Nephron progenitor cell (in vitro differentiated cells): ENCODE measurements at regions not wholly inside any gene's neighbourhood (a gene's known extent, or its start where the extent isn't known, plus 50 kb on each side); places are given as distances from the start of the nearest gene placed in this dataset.

Experiments
- DNase-seq: peaks from one replicate; pipeline ENCODE4 v3.0.0; 2021
- H3K27ac Mint-ChIP-seq: 2 replicates; pipeline ENCODE4 v1.8.0; 2021; ENCODE audit warnings: mild to moderate bottlenecking, moderate library complexity, mixed read lengths
- H3K27me3 Mint-ChIP-seq: 2 replicates; pipeline ENCODE4 v1.8.0; 2021; ENCODE audit warnings: mild to moderate bottlenecking, low read depth, mixed read lengths; ENCODE audit not compliant: poor library complexity
- H3K36me3 Mint-ChIP-seq: 2 replicates; pipeline ENCODE4 v1.8.0; 2021; ENCODE audit warnings: low read depth, mixed read lengths
- H3K4me1 Mint-ChIP-seq: 2 replicates; pipeline ENCODE4 v1.8.0; 2021; ENCODE audit warnings: mixed read lengths
- H3K4me3 Mint-ChIP-seq: 2 replicates; pipeline ENCODE4 v1.8.0; 2021; ENCODE audit warnings: mild to moderate bottlenecking, moderate library complexity, mixed read lengths
- H3K9me3 Mint-ChIP-seq: 2 replicates; pipeline ENCODE4 v1.8.0; 2021; ENCODE audit warnings: mild to moderate bottlenecking, moderate library complexity, mixed read lengths
- CTCF ChIP-seq: fragments of 200-600 bp; sonication (generic); IDR thresholded peaks from 2 replicates; pipeline ENCODE4 v1.5.0; 2021; ENCODE audit warnings: antibody characterized with exemption

GRCh38 chr7:130951976-130952876, 218.2 kb upstream of the KLF14 start:
- Mint-ChIP-seq H3K4me1 (peaks cover 25% of the 10 kb centered on the region), H3K27me3 (no peaks in the 10 kb centered on the region), H3K27ac (no peak overlapping the region), H3K9me3 (peaks cover 6% of the 10 kb centered on the region), H3K36me3 (no peaks in the 10 kb centered on the region), H3K4me3 (no peak overlapping the region)
- no peak for DNase-seq
- no peak for TF ChIP-seq CTCF

- Mint-ChIP-seq H3K9me3 (no peaks in the 10 kb centered on the region), H3K36me3 (no peaks in the 10 kb centered on the region), H3K27me3 (no peaks in the 10 kb centered on the region), H3K4me1 (peaks cover 25% of the 10 kb centered on the region), H3K27ac (no peak overlapping the region), H3K4me3 (no peak overlapping the region)
- no peak for TF ChIP-seq CTCF
- DNase-seq = no peak
These were observed 219.2 kb upstream of the KLF14 start for GRCh38 chr7:130953196-130953595.

- H3K36me3 Mint-ChIP-seq = no peaks in the 10 kb centered on the region
- TF ChIP-seq CTCF = no peak
- H3K4me3 Mint-ChIP-seq = no peak overlapping the region
- H3K4me1 Mint-ChIP-seq = peaks cover 25% of the 10 kb centered on the region
- no peak for DNase-seq
- H3K27ac Mint-ChIP-seq = no peak overlapping the region
- H3K9me3 Mint-ChIP-seq = no peaks in the 10 kb centered on the region
- H3K27me3 Mint-ChIP-seq = no peaks in the 10 kb centered on the region
These were observed 221.0 kb upstream of the KLF14 start for GRCh38 chr7:130954918-130955564.

- TF ChIP-seq CTCF = no peak
- Mint-ChIP-seq H3K36me3 (no peaks in the 10 kb centered on the region), H3K27ac (no peak overlapping the region), H3K9me3 (no peaks in the 10 kb centered on the region), H3K4me3 (no peak overlapping the region), H3K4me1 (peaks cover 25% of the 10 kb centered on the region), H3K27me3 (no peaks in the 10 kb centered on the region)
- DNase-seq = no peak
These were observed 221.5 kb upstream of the KLF14 start for GRCh38 chr7:130955565-130955919.

- no peaks in the 10 kb centered on the region for H3K36me3 Mint-ChIP-seq
- no peaks in the 10 kb centered on the region for H3K27me3 Mint-ChIP-seq
- no peak overlapping the region for H3K4me3 Mint-ChIP-seq
- H3K9me3 Mint-ChIP-seq = no peaks in the 10 kb centered on the region
- no peak for DNase-seq
- H3K4me1 Mint-ChIP-seq = peaks cover 25% of the 10 kb centered on the region
- TF ChIP-seq CTCF = no peak
- H3K27ac Mint-ChIP-seq = peak overlapping the region; percentile 67
These were observed 222.6 kb upstream of the KLF14 start for GRCh38 chr7:130956417-130957136.
